ENCODE measurements at regions not wholly inside any gene's neighbourhood (a gene's known extent, or its start where the extent isn't known, plus 50 kb on each side); places are given as distances from the start of the nearest gene placed in this dataset.
A peak's percentile ranks its signal among the peaks of the same experiment; 100 is the strongest.

DNA sequence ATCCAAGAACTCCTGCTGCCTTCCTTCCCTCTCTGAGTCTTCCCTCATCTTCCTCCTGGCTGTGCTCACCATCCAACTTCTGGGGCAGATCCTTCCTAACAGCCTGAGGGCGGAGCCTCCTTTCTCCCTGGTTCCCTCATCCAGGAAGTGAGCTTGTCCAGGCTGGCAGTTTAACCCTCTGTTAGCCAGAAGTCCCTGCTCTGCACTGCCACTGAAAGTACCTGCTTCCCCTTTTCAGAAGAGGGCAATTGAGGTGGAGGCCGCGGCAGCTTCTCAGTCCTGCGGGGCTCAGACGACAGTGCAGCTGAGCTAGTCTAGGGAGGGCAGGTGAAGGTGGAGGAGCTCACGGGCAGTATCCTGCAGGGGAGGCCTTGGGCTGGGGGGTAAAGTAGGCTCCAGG lies 149.1 kb downstream of the FCRL5 start:
- no peak overlapping the region for H3K14ac ChIP-seq (replicated peaks; ENCODE audit: low read depth, low read length)
- H3K27ac ChIP-seq (ENCODE audit: insufficient read depth, low read length), result no peak overlapping the region
- H2BK120ac ChIP-seq (ENCODE audit: low read depth, low read length), result no peak overlapping the region
- no peak overlapping the region for H3K23ac ChIP-seq (ENCODE audit: low read depth, low read length)
- no CpG with 5 or more reads among the region's 6 CpGs for WGBS, 2 experiments (ENCODE audit: extremely low coverage in 2 of 2, insufficient read length in 1 of 2)
- H4K20me1 ChIP-seq (ENCODE audit: insufficient read depth, low read length), result no peaks in the 10 kb centered on the region
- no peaks in the 10 kb centered on the region for H3K4me1 ChIP-seq (ENCODE audit: control insufficient read depth, insufficient read depth, low read length)
- no peak overlapping the region for H2BK5ac ChIP-seq (ENCODE audit: low read depth, low read length, poor library complexity, severe bottlenecking)
- ATAC-seq (ENCODE audit: low read depth) (no peak), DNase-seq (no peak)
- no peak overlapping the region for H3K9ac ChIP-seq (ENCODE audit: low read depth, low read length)
- H2AK9ac ChIP-seq (replicated peaks; ENCODE audit: low read depth, low read length, poor library complexity), result no peak overlapping the region
- H2AK5ac ChIP-seq (ENCODE audit: low read depth, low read length), result no peak overlapping the region
- H4K5ac ChIP-seq (ENCODE audit: low read depth, low read length), result no peak overlapping the region
- H3K18ac ChIP-seq (ENCODE audit: low read depth, low read length), result no peak overlapping the region
- H3K27me3 ChIP-seq (ENCODE audit: control insufficient read depth, insufficient read depth, low read length), result no peaks in the 10 kb centered on the region
- no peak overlapping the region for H3K56ac ChIP-seq (ENCODE audit: extremely low read depth, insufficient read depth, low read length)
- BruUV-seq (replicated peaks), result no TSS peak
- CTCF ChIA-PET, result no interaction called here
- in situ Hi-C loops (cut with MboI; ENCODE audit: low sequenced_read_pairs) (no loop called here), intact Hi-C loops (cut with micrococcal nuclease) (no loop called here), dilution Hi-C loops (cut with HindIII; ENCODE audit: low sequenced_read_pairs, unreplicated experiment) (no loop called here)
- H4K8ac ChIP-seq (ENCODE audit: low read depth in 2 of 2, low read length in 2 of 2), result no peak overlapping the region
- TF ChIP-seq MAZ (IDR thresholded peaks at IDR 0.05; ENCODE audit: borderline replicate concordance, low read depth, low read length), result no peak
- TF ChIP-seq, protein P1, sequence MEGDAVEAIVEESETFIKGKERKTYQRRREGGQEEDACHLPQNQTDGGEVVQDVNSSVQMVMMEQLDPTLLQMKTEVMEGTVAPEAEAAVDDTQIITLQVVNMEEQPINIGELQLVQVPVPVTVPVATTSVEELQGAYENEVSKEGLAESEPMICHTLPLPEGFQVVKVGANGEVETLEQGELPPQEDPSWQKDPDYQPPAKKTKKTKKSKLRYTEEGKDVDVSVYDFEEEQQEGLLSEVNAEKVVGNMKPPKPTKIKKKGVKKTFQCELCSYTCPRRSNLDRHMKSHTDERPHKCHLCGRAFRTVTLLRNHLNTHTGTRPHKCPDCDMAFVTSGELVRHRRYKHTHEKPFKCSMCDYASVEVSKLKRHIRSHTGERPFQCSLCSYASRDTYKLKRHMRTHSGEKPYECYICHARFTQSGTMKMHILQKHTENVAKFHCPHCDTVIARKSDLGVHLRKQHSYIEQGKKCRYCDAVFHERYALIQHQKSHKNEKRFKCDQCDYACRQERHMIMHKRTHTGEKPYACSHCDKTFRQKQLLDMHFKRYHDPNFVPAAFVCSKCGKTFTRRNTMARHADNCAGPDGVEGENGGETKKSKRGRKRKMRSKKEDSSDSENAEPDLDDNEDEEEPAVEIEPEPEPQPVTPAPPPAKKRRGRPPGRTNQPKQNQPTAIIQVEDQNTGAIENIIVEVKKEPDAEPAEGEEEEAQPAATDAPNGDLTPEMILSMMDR (conservative IDR thresholded peaks at IDR 0.05; ENCODE audit: low read depth, low read length), result no peak
- no peak overlapping the region for H2BK15ac ChIP-seq (ENCODE audit: low read depth, low read length)
- H4K91ac ChIP-seq (ENCODE audit: insufficient read depth, low read depth, low read length), result no peak overlapping the region
- POLR2A ChIA-PET (ENCODE audit: unreplicated experiment), result no interaction called here
- H3K9me1 ChIP-seq (ENCODE audit: insufficient read depth, low read length), result no peaks in the 10 kb centered on the region
- no peaks in the 10 kb centered on the region for H3K79me1 ChIP-seq (ENCODE audit: low read depth in 1 of 2, low read length in 2 of 2)
- no peaks in the 10 kb centered on the region for H3K9me3 ChIP-seq (ENCODE audit: control insufficient read depth, insufficient read depth, low read length)
- no peak overlapping the region for H3K4ac ChIP-seq (ENCODE audit: low read depth, low read length)
- H3K4me2 ChIP-seq (ENCODE audit: low read depth, low read length), result no peak overlapping the region
- no peaks in the 10 kb centered on the region for H3K36me3 ChIP-seq (ENCODE audit: control insufficient read depth, insufficient read depth, low read length)
- H2AFZ ChIP-seq (replicated peaks; ENCODE audit: low read length, poor library complexity), result peak overlapping the region; percentile 63
- no peak overlapping the region for H3K4me3 ChIP-seq (ENCODE audit: insufficient read depth, low read depth, low read length)
- no peak overlapping the region for H2BK20ac ChIP-seq (ENCODE audit: low read depth, low read length)
